Adrenal gland (tissue), 9 donors: ENCODE measurements at regions not wholly inside any gene's neighbourhood (a gene's known extent, or its start where the extent isn't known, plus 50 kb on each side); places are given as distances from the start of the nearest gene placed in this dataset.
A peak's percentile ranks its signal among the peaks of the same experiment; 100 is the strongest.

ENCODE experiments used
- DNase-seq, 7 donors: peaks; one replicate each; pipeline ENCODE4 v3.0.0-alpha.2; 2019 to 2020
- H3K27ac ChIP-seq, 5 donors: fragments of 200-600 bp; sonication (generic) in 4 of 5; 1 replicate in 3 of 5; 2 replicates in 2 of 5; pipeline versions ENCODE4 v1.5.1 to v1.8.0; 2016 to 2020; ENCODE audit warnings: mild to moderate bottlenecking in 1 of 5
- H3K27me3 ChIP-seq: fragments of 200-600 bp; 2 replicates; pipeline ENCODE4 v1.8.0; 2021
- H3K36me3 ChIP-seq, 2 donors: fragments of 200-600 bp; replicated peaks in 1 of 2; 1 replicate in 1 of 2; 2 replicates in 1 of 2; pipeline versions ENCODE4 v1.5.1 to v1.8.0; 2018 to 2022
- H3K4me1 ChIP-seq, 2 donors: fragments of 200-600 bp; replicated peaks in 1 of 2; 1 replicate in 1 of 2; 2 replicates in 1 of 2; pipeline versions ENCODE4 v1.5.1 to v1.8.0; 2018 to 2021
- H3K4me3 ChIP-seq, 4 donors: fragments of 200-600 bp; sonication (generic) in 3 of 4; one replicate each; pipeline ENCODE4 v1.5.1; 2016 to 2018
- H3K9me3 ChIP-seq, 3 donors: fragments of 200-600 bp; sonication (generic) in 1 of 3; replicated peaks in 1 of 3; 1 replicate in 2 of 3; 2 replicates in 1 of 3; pipeline versions ENCODE4 v1.5.1 to v1.8.0; 2016 to 2021
- POLR2A ChIP-seq, 2 donors: fragments of 450-650 bp; IDR thresholded peaks; one replicate each; pipeline ENCODE4 v1.6.1; 2017; ENCODE audit warnings: antibody characterized with exemption in 2 of 2, mild to moderate bottlenecking in 2 of 2, moderate library complexity in 1 of 2
- WGBS, 4 donors: extraction: QIAGEN DNeasy Blood & Tissue Kit in 2 of 4; methylation state at CpG; one replicate each; pipeline versions ENCODE4 v1.1.5 to v1.1.7; 2013 to 2017; 5-methylcytosine and 5-hydroxymethylcytosine counted together
- intact Hi-C, 2 donors: fragments of 100-400 bp; cut with DNase I; formaldehyde crosslinking; loops; one replicate each; pipeline versions ENCODE4 v1.14.1 to v1.15.0; 2022 to 2023
- TF ChIP-seq, protein P1 (sequence below), 6 experiments: fragments of 450-650 bp in 4 of 6; fragments of 200-600 bp in 2 of 6; sonication (generic) in 1 of 6; IDR thresholded peaks; 1 replicate in 5 of 6; 2 replicates in 1 of 6; pipeline versions ENCODE4 v1.5.1 to v1.8.0; 2016 to 2021; ENCODE audit warnings: antibody characterized with exemption in 6 of 6, mild to moderate bottlenecking in 2 of 6, moderate library complexity in 1 of 6
- donor health status: healthy with polysubstance abuse.
- donor health status: Bipolar disorder and iron deficiency.
- donor health status: DM: yes; HTN: yes; CAD: no.
- donor health status: DM: no; HTN: no; CAD: no.
- donor health status: DM: no; HTN: no; CAD: no.

DNA sequence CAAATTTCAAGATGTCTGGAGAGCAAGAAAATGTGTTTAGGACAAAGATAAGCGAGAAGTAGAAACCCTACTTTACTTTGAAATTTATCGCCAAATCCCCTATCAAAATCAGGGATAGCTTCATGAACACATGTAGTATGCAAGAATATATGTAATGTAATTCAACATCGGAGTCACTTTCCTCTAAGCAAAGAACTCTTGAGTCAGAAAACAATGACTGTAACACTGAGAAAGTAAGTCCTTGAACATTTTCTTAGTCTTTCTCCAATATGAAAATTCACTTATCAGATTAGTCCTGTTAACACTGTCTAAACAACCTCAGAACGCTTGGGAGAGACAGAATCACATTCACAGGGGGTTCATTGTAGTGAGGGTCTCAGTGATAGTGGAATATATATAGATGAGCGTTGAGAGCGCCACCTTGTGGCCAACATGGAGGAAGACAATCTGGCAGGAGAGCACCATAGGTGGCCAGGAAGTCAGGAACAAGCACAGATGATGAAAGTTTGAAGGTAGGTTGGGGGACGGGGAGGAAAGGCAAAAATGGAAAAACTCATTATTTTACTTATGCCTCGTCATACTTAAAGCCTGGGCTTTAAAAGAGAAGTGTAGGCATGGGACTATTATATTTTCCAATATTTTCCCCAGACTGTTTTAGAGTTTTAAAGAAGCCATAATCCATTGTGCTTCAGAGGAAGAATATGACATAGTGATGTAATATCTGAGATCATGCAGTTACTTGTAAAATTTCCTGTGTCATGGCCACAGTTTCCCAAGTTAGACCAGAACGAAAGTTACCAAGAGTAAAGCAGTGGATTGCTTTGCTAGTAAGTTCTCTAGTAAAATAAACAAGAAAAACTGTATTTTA is 115.5 kb upstream of the GNAI1 start:
- peak in 6 of 7 donors; percentile 15 to 57 (median 24) for DNase-seq

DNA sequence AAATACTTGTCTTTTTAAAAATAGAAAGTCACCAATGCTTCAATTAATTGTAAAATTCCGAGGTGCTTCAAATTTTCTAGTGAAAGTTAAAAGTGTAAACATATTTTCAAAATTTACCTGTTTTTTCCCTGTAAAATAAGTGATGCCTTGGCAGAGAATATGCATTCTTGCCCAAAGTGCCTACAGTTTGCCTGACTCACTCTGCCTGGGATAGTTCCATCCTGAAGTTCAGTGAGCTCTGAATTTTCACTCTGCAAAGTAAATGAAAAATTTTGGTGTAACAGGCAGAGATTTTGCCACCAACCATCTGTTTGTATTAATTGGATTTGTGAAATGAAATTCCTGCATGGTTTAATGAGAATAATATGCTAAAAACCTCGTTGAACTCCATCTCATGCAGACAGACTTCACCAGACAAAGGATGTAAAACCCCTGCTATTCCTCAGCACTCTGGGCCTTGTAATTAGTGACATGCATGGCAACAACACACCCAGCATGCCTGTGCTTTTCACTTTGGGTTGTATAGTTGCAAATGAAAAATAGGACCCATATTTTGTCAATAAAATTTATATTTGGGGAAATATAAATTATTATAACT is 117.4 kb upstream of the GNAI1 start:
- 72 to 78% (median 75%) methylated on average over 2 of the region's 2 CpGs for WGBS, 4 donors
- intact Hi-C loops, result no loop called here
- TF ChIP-seq, protein P1, sequence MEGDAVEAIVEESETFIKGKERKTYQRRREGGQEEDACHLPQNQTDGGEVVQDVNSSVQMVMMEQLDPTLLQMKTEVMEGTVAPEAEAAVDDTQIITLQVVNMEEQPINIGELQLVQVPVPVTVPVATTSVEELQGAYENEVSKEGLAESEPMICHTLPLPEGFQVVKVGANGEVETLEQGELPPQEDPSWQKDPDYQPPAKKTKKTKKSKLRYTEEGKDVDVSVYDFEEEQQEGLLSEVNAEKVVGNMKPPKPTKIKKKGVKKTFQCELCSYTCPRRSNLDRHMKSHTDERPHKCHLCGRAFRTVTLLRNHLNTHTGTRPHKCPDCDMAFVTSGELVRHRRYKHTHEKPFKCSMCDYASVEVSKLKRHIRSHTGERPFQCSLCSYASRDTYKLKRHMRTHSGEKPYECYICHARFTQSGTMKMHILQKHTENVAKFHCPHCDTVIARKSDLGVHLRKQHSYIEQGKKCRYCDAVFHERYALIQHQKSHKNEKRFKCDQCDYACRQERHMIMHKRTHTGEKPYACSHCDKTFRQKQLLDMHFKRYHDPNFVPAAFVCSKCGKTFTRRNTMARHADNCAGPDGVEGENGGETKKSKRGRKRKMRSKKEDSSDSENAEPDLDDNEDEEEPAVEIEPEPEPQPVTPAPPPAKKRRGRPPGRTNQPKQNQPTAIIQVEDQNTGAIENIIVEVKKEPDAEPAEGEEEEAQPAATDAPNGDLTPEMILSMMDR (IDR thresholded peaks at IDR 0.05), result no peak
- no peak for TF ChIP-seq POLR2A (IDR thresholded peaks at IDR 0.05)
- no peak overlapping the region for H3K27ac ChIP-seq
- no peaks in the 10 kb centered on the region for H3K9me3 ChIP-seq
- no peaks in the 10 kb centered on the region for H3K36me3 ChIP-seq
- no peak overlapping the region for H3K4me3 ChIP-seq
- H3K27me3 ChIP-seq, result no peaks in the 10 kb centered on the region
- DNase-seq, result no peak
- H3K4me1 ChIP-seq, result no peaks in the 10 kb centered on the region

More for the DNA sequence above, 115.5 kb upstream of the GNAI1 start:
- Histone ChIP-seq H3K9me3 (no peaks in the 10 kb centered on the region), H3K27ac (no peak overlapping the region), H3K4me3 (no peak overlapping the region), H3K4me1 (no peaks in the 10 kb centered on the region), H3K36me3 (no peaks in the 10 kb centered on the region), H3K27me3 (no peaks in the 10 kb centered on the region)
- TF ChIP-seq, protein P1 (IDR thresholded peaks at IDR 0.05), result peak; percentile 68 to 80 (median 74)
- TF ChIP-seq POLR2A (IDR thresholded peaks at IDR 0.05), result no peak
- intact Hi-C loops, result no loop called here
- WGBS, 4 donors, result 36 to 40% (median 38%) methylated on average over 9 of the region's 9 CpGs

DNA sequence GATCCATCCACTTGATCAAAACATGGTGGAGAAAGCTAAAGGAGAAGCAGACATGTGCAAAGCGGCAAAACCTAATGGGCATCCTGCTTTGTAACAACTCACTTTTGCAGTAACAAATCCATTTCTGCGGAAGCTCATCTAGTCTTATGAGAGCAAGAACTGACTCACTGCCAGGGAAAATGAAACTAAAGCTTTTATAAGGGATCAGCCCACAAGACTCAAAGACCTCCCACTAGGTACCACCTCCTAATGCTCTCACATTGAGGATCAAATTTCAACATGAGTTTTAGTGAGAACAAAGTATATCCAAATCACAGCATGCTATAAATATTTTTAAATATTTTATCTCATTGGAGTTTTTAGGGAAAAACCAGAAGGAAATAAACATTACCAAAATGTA is 120.1 kb upstream of the GNAI1 start:
- H3K27me3 ChIP-seq, result no peaks in the 10 kb centered on the region
- DNase-seq, result no peak
- no peaks in the 10 kb centered on the region for H3K36me3 ChIP-seq
- no peaks in the 10 kb centered on the region for H3K4me1 ChIP-seq
- TF ChIP-seq POLR2A (IDR thresholded peaks at IDR 0.05), result no peak
- TF ChIP-seq, protein P1 (IDR thresholded peaks at IDR 0.05), result no peak
- H3K27ac ChIP-seq, result no peak overlapping the region
- 88 to 100% (median 94%) methylated on average over 2 of the region's 2 CpGs for WGBS, 4 donors
- intact Hi-C loops, result no loop called here
- no peak overlapping the region for H3K4me3 ChIP-seq
- no peaks in the 10 kb centered on the region for H3K9me3 ChIP-seq

DNA sequence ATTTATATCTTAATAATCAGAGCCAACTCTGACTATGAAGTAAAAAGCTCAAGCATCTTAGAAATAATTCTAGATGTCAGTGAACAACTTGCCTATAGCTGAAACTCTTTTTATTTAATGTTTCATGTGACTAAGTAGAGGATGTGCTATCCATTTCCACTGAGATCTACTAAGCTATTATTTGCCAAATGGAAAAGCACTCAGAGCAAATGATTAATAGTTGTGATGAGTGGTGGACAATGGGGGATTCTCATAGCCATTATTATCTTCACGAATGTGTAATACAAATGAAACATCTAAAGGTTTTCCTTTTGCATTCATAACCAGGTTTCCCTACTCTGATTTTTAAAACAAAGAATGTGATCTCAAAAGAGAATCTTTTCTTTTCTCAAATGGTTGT is 126.6 kb upstream of the GNAI1 start:
- no peaks in the 10 kb centered on the region for H3K36me3 ChIP-seq
- H3K4me1 ChIP-seq, result no peaks in the 10 kb centered on the region
- no peak for DNase-seq
- intact Hi-C loops, result no loop called here
- no peak overlapping the region for H3K27ac ChIP-seq
- no peak for TF ChIP-seq POLR2A (IDR thresholded peaks at IDR 0.05)
- TF ChIP-seq, protein P1 (IDR thresholded peaks at IDR 0.05), result no peak
- WGBS, 4 donors, result 48 to 61% (median 56%) methylated on average over 1 of the region's 1 CpG
- H3K4me3 ChIP-seq, result no peak overlapping the region
- H3K27me3 ChIP-seq, result no peaks in the 10 kb centered on the region
- no peaks in the 10 kb centered on the region for H3K9me3 ChIP-seq
